H9 (cell line): ENCODE measurements at regions not wholly inside any gene's neighbourhood (a gene's known extent, or its start where the extent isn't known, plus 50 kb on each side); places are given as distances from the start of the nearest gene placed in this dataset.

Experiments
- DNase-seq: peaks from one replicate; pipeline ENCODE4 v3.0.0-alpha.2; 2017
- H2AFZ ChIP-seq: one replicate; pipeline ENCODE4 v1.6.1; 2013; ENCODE audit warnings: mild to moderate bottlenecking, low read length, control low read depth, moderate library complexity
- H2AK5ac ChIP-seq: 2 replicates; pipeline ENCODE4 v1.6.1; 2013; ENCODE audit warnings: low read length, control low read depth, mixed read lengths; ENCODE audit not compliant: insufficient read length
- H2BK120ac ChIP-seq: one replicate; pipeline ENCODE4 v1.6.1; 2013; ENCODE audit warnings: low read depth, mild to moderate bottlenecking, low read length, control low read depth, inconsistent platforms; ENCODE audit not compliant: poor library complexity, severe bottlenecking
- H2BK12ac ChIP-seq: 2 replicates; pipeline ENCODE4 v1.6.1; 2013; ENCODE audit warnings: low read length, control low read depth, mixed read lengths, low read depth; ENCODE audit not compliant: insufficient read length
- H2BK15ac ChIP-seq: 2 replicates; pipeline ENCODE4 v1.6.1; 2013; ENCODE audit warnings: low read depth, low read length, control low read depth
- H2BK20ac ChIP-seq: one replicate; pipeline ENCODE4 v1.6.1; 2013; ENCODE audit warnings: low read depth, mild to moderate bottlenecking, low read length, control low read depth, inconsistent platforms; ENCODE audit not compliant: poor library complexity, severe bottlenecking
- H2BK5ac ChIP-seq: 2 replicates; pipeline ENCODE4 v1.6.1; 2013; ENCODE audit warnings: low read length, control low read depth, mixed read lengths; ENCODE audit not compliant: insufficient read length
- H3K14ac ChIP-seq: 2 replicates; pipeline ENCODE4 v1.6.1; 2013; ENCODE audit warnings: low read length, control low read depth; ENCODE audit not compliant: insufficient read depth
- H3K18ac ChIP-seq: 2 replicates; pipeline ENCODE4 v1.6.1; 2013; ENCODE audit warnings: low read depth, mild to moderate bottlenecking, mixed read lengths, low read length, control low read depth; ENCODE audit not compliant: insufficient read length
- H3K23ac ChIP-seq: 2 replicates; pipeline ENCODE4 v1.6.1; 2013; ENCODE audit warnings: low read length, control low read depth, mixed read lengths, low read depth; ENCODE audit not compliant: insufficient read length
- H3K23me2 ChIP-seq: 2 replicates; pipeline ENCODE4 v1.6.1; 2013; ENCODE audit warnings: low read depth, mild to moderate bottlenecking, mixed read lengths, low read length, control low read depth; ENCODE audit not compliant: insufficient read length, poor library complexity, severe bottlenecking
- H3K27ac ChIP-seq: 2 replicates; pipeline ENCODE4 v1.5.1; 2013; ENCODE audit warnings: low read length, control low read depth, mixed read lengths, low read depth; ENCODE audit not compliant: insufficient read length
- H3K27me3 ChIP-seq: 2 replicates; pipeline ENCODE4 v1.6.1; 2013; ENCODE audit warnings: low read length, control low read depth, inconsistent platforms; ENCODE audit not compliant: insufficient read depth
- H3K4ac ChIP-seq: 2 replicates; pipeline ENCODE4 v1.6.1; 2013; ENCODE audit warnings: low read depth, mild to moderate bottlenecking, control low read depth, inconsistent platforms, low read length, moderate library complexity
- H3K4me1 ChIP-seq: 2 replicates; pipeline ENCODE4 v1.6.1; 2013; ENCODE audit warnings: low read length, control low read depth, inconsistent platforms; ENCODE audit not compliant: insufficient read depth
- H3K4me2 ChIP-seq: 2 replicates; pipeline ENCODE4 v1.6.1; 2013; ENCODE audit warnings: low read length, control low read depth, mixed read lengths; ENCODE audit not compliant: insufficient read length, insufficient read depth
- H3K56ac ChIP-seq: 2 replicates; pipeline ENCODE4 v1.6.1; 2013; ENCODE audit warnings: low read depth, mild to moderate bottlenecking, mixed read lengths, low read length, control low read depth; ENCODE audit not compliant: insufficient read length
- H3K79me1 ChIP-seq: 2 replicates; pipeline ENCODE4 v1.6.1; 2013; ENCODE audit warnings: low read depth, mild to moderate bottlenecking, moderate library complexity, low read length, control low read depth, inconsistent platforms; ENCODE audit not compliant: insufficient read depth, poor library complexity, severe bottlenecking
- H3K79me2 ChIP-seq: 2 replicates; pipeline ENCODE4 v1.6.1; 2013; ENCODE audit warnings: low read length, control low read depth, inconsistent platforms; ENCODE audit not compliant: insufficient read depth
- H3K9ac ChIP-seq: 2 replicates; pipeline ENCODE4 v1.6.1; 2013; ENCODE audit warnings: low read length, control low read depth, mixed read lengths; ENCODE audit not compliant: insufficient read length; ENCODE audit errors: extremely low read depth
- H3K9me3 ChIP-seq: one replicate; pipeline ENCODE4 v1.6.1; 2013; ENCODE audit warnings: low read depth, low read length, inconsistent platforms; ENCODE audit not compliant: control insufficient read depth
- H3T11ph ChIP-seq: one replicate; pipeline ENCODE4 v1.6.1; 2013; ENCODE audit warnings: mild to moderate bottlenecking, low read length, control low read depth, inconsistent platforms
- H4K20me1 ChIP-seq: one replicate; pipeline ENCODE4 v1.6.1; 2013; ENCODE audit not compliant: control insufficient read depth, insufficient read length, insufficient read depth
- H4K5ac ChIP-seq: 2 replicates; pipeline ENCODE4 v1.6.1; 2013; ENCODE audit warnings: low read depth, mild to moderate bottlenecking, mixed read lengths, low read length, control low read depth; ENCODE audit not compliant: insufficient read length
- H4K8ac ChIP-seq: replicated peaks from 2 replicates; pipeline ENCODE4 v1.6.1; 2013; ENCODE audit warnings: low read length, control low read depth, mixed read lengths, low read depth; ENCODE audit not compliant: insufficient read length
- H4K91ac ChIP-seq: 2 replicates; pipeline ENCODE4 v1.6.1; 2013; ENCODE audit warnings: low read depth, mild to moderate bottlenecking, moderate library complexity, mixed read lengths, low read length, control low read depth; ENCODE audit not compliant: insufficient read length
- H3K27ac Mint-ChIP-seq, 3 experiments: 2 replicates in 2 of 3; 3 replicates in 1 of 3; pipeline ENCODE4 v1.8.0; 2020 to 2021; ENCODE audit warnings: mixed read lengths in 3 of 3, mild to moderate bottlenecking in 1 of 3, moderate library complexity in 1 of 3
- H3K27me3 Mint-ChIP-seq: 2 replicates; pipeline ENCODE4 v1.8.0; 2021; ENCODE audit warnings: low read depth, mild to moderate bottlenecking, moderate library complexity, mixed read lengths
- H3K36me3 Mint-ChIP-seq, 3 experiments: 2 replicates in 2 of 3; 3 replicates in 1 of 3; pipeline ENCODE4 v1.8.0; 2020 to 2021; ENCODE audit warnings: low read depth in 3 of 3, mixed read lengths in 3 of 3; ENCODE audit not compliant: insufficient read depth in 1 of 3
- H3K4me1 Mint-ChIP-seq, 2 experiments: 2 replicates each; pipeline ENCODE4 v1.8.0; 2020; ENCODE audit warnings: mixed read lengths in 2 of 2
- H3K4me3 Mint-ChIP-seq, 2 experiments: 2 replicates in 1 of 2; 3 replicates in 1 of 2; pipeline ENCODE4 v1.8.0; 2020 to 2021; ENCODE audit warnings: mild to moderate bottlenecking in 2 of 2, mixed read lengths in 2 of 2, moderate library complexity in 1 of 2
- H3K9me3 Mint-ChIP-seq, 2 experiments: 2 replicates in 1 of 2; 3 replicates in 1 of 2; pipeline ENCODE4 v1.8.0; 2020; ENCODE audit warnings: mild to moderate bottlenecking in 2 of 2, mixed read lengths in 2 of 2, moderate library complexity in 1 of 2
- WGBS: extraction: QIAGEN DNeasy Blood & Tissue Kit; methylation state at CpG from one replicate; pipeline ENCODE4 v1.1.7; 2013; ENCODE audit warnings: missing lambda C conversion rate, low lambda C conversion rate, mixed read lengths; ENCODE audit not compliant: insufficient read length; ENCODE audit errors: extremely low coverage; 5-methylcytosine and 5-hydroxymethylcytosine counted together
- TF ChIP-seq, protein P1 (sequence below): fragments of 200-600 bp; sonication (generic); conservative IDR thresholded peaks from 3 replicates; pipeline ENCODE4 v1.8.0; 2021; ENCODE audit warnings: antibody characterized with exemption, mild to moderate bottlenecking

- Histone ChIP-seq H3K18ac (no peak overlapping the region), H2BK120ac (no peak overlapping the region), H2BK5ac (no peak overlapping the region), H3K4me2 (no peak overlapping the region), H2AK5ac (no peak overlapping the region), H3T11ph (no peak overlapping the region), H3K56ac (no peak overlapping the region), H4K91ac (no peak overlapping the region), H3K4ac (no peak overlapping the region), H3K14ac (no peak overlapping the region), H2BK12ac (no peak overlapping the region), H4K5ac (no peak overlapping the region), H4K20me1 (no peaks in the 10 kb centered on the region), H3K27ac (no peak overlapping the region), H3K79me1 (no peaks in the 10 kb centered on the region), H4K8ac (no peak overlapping the region), H3K9ac (no peak overlapping the region), H3K79me2 (no peaks in the 10 kb centered on the region), H2AFZ (no peak overlapping the region), H3K4me1 (no peaks in the 10 kb centered on the region), H2BK20ac (no peak overlapping the region), H3K23me2 (no peaks in the 10 kb centered on the region), H3K9me3 (no peaks in the 10 kb centered on the region), H3K27me3 (no peaks in the 10 kb centered on the region), H2BK15ac (no peak overlapping the region), H3K23ac (no peak overlapping the region)
- no peak for DNase-seq
- peaks cover 4% of the 10 kb centered on the region in 2 experiments; a peak in 2 of 4 replicates for H3K4me1 Mint-ChIP-seq
- peaks cover 0 to 9% (median 0%) of the 10 kb centered on the region in 3 experiments; a peak in 2 of 7 replicates for H3K36me3 Mint-ChIP-seq
- no CpG with 5 or more reads among the region's 3 CpGs for WGBS
- no peak overlapping the region for H3K27ac Mint-ChIP-seq
- no peaks in the 10 kb centered on the region; the same call in none of the 2 replicates for H3K27me3 Mint-ChIP-seq
- H3K9me3 Mint-ChIP-seq: peaks cover 2 to 4% of the 10 kb centered on the region in 2 experiments; a peak in 1 of 5 replicates
- TF ChIP-seq, protein P1, sequence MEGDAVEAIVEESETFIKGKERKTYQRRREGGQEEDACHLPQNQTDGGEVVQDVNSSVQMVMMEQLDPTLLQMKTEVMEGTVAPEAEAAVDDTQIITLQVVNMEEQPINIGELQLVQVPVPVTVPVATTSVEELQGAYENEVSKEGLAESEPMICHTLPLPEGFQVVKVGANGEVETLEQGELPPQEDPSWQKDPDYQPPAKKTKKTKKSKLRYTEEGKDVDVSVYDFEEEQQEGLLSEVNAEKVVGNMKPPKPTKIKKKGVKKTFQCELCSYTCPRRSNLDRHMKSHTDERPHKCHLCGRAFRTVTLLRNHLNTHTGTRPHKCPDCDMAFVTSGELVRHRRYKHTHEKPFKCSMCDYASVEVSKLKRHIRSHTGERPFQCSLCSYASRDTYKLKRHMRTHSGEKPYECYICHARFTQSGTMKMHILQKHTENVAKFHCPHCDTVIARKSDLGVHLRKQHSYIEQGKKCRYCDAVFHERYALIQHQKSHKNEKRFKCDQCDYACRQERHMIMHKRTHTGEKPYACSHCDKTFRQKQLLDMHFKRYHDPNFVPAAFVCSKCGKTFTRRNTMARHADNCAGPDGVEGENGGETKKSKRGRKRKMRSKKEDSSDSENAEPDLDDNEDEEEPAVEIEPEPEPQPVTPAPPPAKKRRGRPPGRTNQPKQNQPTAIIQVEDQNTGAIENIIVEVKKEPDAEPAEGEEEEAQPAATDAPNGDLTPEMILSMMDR: no peak
- H3K4me3 Mint-ChIP-seq: no peak overlapping the region
Measured at GRCh38 chr18:40841063-40841462, 1114.0 kb upstream of the PIK3C3 start.
